Stomach (tissue), 8 donors: ENCODE measurements at regions not wholly inside any gene's neighbourhood (a gene's known extent, or its start where the extent isn't known, plus 50 kb on each side); places are given as distances from the start of the nearest gene placed in this dataset.

Experiments
- DNase-seq, 2 donors: peaks; one replicate each; pipeline versions ENCODE4 v3.0.0 to v3.0.0-alpha.2; 2013 to 2019
- H3K27ac ChIP-seq, 5 donors: fragments of 200-600 bp in 4 of 5; sonication (generic) in 4 of 5; one replicate each; pipeline ENCODE4 v1.5.1; 2013 to 2019; ENCODE audit warnings: mild to moderate bottlenecking in 1 of 5, moderate library complexity in 1 of 5
- H3K27me3 ChIP-seq, 3 donors: fragments of 200-600 bp; sonication (generic); one replicate each; pipeline ENCODE4 v1.5.1; 2017 to 2019; ENCODE audit warnings: mixed run types in 1 of 3
- H3K36me3 ChIP-seq, 4 donors: fragments of 200-600 bp; sonication (generic); 1 replicate in 3 of 4; 2 replicates in 1 of 4; pipeline ENCODE4 v1.5.1; 2016 to 2019
- H3K4me1 ChIP-seq, 4 donors: fragments of 200-600 bp; sonication (generic); one replicate each; pipeline ENCODE4 v1.5.1; 2016 to 2019
- H3K4me3 ChIP-seq, 4 donors: fragments of 200-600 bp; sonication (generic) in 3 of 4; one replicate each; pipeline ENCODE4 v1.5.1; 2016 to 2019; ENCODE audit warnings: mild to moderate bottlenecking in 1 of 4
- H3K9me3 ChIP-seq, 4 donors: fragments of 200-600 bp; sonication (generic); one replicate each; pipeline ENCODE4 v1.5.1; 2016 to 2019
- EP300 ChIP-seq: sonication (generic); formaldehyde crosslinking; IDR thresholded peaks from one replicate; pipeline ENCODE4 v1.6.1; 2017; ENCODE audit warnings: antibody characterized with exemption
- POLR2A ChIP-seq, 4 donors: fragments of 450-650 bp; IDR thresholded peaks; one replicate each; pipeline ENCODE4 v1.6.1; 2016; ENCODE audit warnings: antibody characterized with exemption in 4 of 4, control low read depth in 2 of 4, mild to moderate bottlenecking in 1 of 4, moderate library complexity in 1 of 4
- POLR2AphosphoS5 ChIP-seq, 3 donors: sonication (generic); formaldehyde crosslinking; IDR thresholded peaks; one replicate each; pipeline ENCODE4 v1.6.1; 2016; ENCODE audit warnings: antibody characterized with exemption in 3 of 3
- WGBS, 5 donors: extraction: QIAGEN DNeasy Blood & Tissue Kit in 3 of 5; methylation state at CpG; one replicate each; pipeline versions ENCODE4 v1.1.5 to v1.1.7; 2013 to 2018; 5-methylcytosine and 5-hydroxymethylcytosine counted together
- intact Hi-C: fragments of 100-400 bp; cut with DNase I; formaldehyde crosslinking; loops from one replicate; pipeline ENCODE4 v1.15.1; 2023; ENCODE audit warnings: low total_unique reads
- TF ChIP-seq, protein P1 (sequence below), 7 experiments: fragments of 450-650 bp in 4 of 7; fragments of 200-600 bp in 3 of 7; sonication (generic) in 3 of 7; IDR thresholded peaks; one replicate each; pipeline ENCODE4 v1.5.1; 2016 to 2019; ENCODE audit warnings: antibody characterized with exemption in 7 of 7, control low read depth in 2 of 7, mild to moderate bottlenecking in 1 of 7
- donor health status: healthy with polysubstance abuse.
- donor health status: Bipolar disorder and iron deficiency.
- donor health status: healthy.

DNA sequence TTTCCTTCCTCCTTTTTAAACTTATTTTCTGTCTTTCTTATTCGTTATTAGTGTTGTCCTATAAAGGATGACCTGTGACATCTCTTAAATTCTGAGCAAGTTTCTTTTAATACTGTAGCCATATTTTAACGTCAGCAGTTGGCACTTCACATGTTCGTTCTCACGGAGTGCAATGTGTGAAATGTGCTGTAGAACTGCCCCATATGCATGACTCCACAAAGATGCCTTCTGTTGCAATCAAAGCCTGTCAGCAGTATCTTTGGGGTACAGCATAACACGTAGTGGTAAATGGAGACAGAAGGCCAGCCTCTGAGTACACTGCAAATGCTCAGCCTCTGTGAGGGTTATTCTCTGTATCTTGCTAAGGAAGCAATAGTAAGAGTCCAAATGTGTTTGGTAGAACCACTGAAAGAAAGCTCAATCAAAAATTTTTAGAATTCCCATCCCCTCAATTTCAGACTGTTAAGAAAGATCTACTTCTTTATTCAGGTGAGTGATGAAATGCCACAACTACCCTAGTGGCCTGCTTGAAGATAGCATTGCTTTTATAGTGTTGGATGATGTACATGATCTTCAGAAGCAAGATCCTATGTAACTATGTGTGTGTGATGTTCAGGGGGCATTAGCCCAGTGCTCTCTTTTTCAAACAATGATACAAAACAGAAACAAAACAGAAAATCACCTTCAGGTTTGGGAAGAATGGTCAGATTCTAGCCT is 277.7 kb downstream of the TMEM167A start:
- intact Hi-C loops = no loop called here
- H3K36me3 ChIP-seq = no peaks in the 10 kb centered on the region

DNA sequence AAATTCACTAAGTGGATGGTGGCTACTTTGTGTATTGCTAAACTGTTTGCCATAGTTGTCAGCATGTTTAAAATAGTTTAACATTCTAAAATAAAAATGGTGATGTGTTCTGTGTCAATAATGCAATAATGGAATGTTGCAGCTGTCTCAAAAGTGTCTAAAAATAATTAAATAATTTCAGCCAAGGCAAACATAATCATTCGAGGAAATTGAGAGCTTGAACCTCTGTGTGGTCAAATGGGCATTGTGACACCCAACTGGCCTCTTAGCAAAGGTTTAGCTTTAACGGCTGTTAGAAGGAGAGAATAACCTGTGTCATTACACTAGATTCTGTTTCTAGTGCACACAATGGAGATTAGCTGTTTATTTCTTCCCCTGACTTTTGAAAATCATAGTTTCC is 278.5 kb downstream of the TMEM167A start:
- Histone ChIP-seq H3K36me3 (no peaks in the 10 kb centered on the region), H3K4me3 (no peak overlapping the region), H3K9me3 (no peaks in the 10 kb centered on the region), H3K27ac (no peak overlapping the region), H3K27me3 (no peaks in the 10 kb centered on the region), H3K4me1 (no peaks in the 10 kb centered on the region)
- TF ChIP-seq POLR2AphosphoS5 (IDR thresholded peaks at IDR 0.05) (no peak), POLR2A (IDR thresholded peaks at IDR 0.05) (no peak), EP300 (no peak)
- 27 to 51% (median 32%) methylated on average over 2 of the region's 2 CpGs for WGBS, 5 donors
- DNase-seq = no peak
- intact Hi-C loops = no loop called here

More for the DNA sequence above, 277.7 kb downstream of the TMEM167A start:
- H3K27ac ChIP-seq = no peak overlapping the region
- H3K27me3 ChIP-seq = no peaks in the 10 kb centered on the region
- H3K4me1 ChIP-seq = no peaks in the 10 kb centered on the region
- no peaks in the 10 kb centered on the region for H3K9me3 ChIP-seq
- TF ChIP-seq POLR2A (IDR thresholded peaks at IDR 0.05) (no peak), EP300 (no peak), POLR2AphosphoS5 (IDR thresholded peaks at IDR 0.05) (no peak)
- TF ChIP-seq, protein P1, sequence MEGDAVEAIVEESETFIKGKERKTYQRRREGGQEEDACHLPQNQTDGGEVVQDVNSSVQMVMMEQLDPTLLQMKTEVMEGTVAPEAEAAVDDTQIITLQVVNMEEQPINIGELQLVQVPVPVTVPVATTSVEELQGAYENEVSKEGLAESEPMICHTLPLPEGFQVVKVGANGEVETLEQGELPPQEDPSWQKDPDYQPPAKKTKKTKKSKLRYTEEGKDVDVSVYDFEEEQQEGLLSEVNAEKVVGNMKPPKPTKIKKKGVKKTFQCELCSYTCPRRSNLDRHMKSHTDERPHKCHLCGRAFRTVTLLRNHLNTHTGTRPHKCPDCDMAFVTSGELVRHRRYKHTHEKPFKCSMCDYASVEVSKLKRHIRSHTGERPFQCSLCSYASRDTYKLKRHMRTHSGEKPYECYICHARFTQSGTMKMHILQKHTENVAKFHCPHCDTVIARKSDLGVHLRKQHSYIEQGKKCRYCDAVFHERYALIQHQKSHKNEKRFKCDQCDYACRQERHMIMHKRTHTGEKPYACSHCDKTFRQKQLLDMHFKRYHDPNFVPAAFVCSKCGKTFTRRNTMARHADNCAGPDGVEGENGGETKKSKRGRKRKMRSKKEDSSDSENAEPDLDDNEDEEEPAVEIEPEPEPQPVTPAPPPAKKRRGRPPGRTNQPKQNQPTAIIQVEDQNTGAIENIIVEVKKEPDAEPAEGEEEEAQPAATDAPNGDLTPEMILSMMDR (IDR thresholded peaks at IDR 0.05) = no peak
- DNase-seq = no peak
- WGBS, 5 donors = 71 to 90% (median 83%) methylated on average over 5 of the region's 5 CpGs
- no peak overlapping the region for H3K4me3 ChIP-seq

DNA sequence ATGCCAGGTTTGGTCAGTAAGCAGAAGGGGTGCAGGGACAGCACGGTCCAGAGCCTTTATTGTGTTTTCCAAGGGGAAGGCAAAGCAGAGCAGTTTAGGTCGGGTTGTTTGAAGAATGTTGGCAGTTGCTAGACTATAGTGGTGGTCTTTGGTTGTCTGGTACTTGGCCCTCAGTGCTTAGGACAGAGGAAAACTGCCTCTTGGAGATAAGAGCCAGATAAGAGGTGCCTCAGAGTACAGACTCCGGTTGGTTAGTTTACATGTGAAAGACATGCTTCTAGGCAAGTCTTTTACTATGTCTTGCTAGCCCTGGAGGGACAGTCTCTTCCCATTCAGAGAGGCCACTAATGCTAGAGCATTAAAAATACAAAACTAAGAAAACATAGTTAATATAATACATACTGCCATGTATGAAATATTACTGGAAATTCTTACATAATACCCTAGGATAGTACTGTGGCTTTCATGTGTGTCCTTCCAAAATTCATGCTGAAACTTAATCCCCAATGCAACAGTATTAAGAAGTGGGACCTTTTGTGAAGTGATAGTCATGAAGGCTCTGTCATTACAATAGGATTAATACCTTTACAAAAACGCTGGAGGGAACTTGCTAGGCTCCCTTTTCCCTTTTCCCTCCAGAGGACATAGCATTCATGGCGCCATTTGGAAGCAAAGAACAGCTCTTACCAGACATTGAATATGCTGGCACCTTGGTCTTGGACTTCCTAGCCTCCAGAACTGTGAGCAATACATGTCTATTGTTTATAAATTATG is 280.4 kb downstream of the TMEM167A start:
- Histone ChIP-seq H3K4me3 (no peak overlapping the region), H3K9me3 (no peaks in the 10 kb centered on the region), H3K27ac (no peak overlapping the region), H3K4me1 (no peaks in the 10 kb centered on the region), H3K36me3 (no peaks in the 10 kb centered on the region), H3K27me3 (no peaks in the 10 kb centered on the region)
- intact Hi-C loops = no loop called here
- no peak for DNase-seq
- WGBS, 5 donors = 49 to 60% (median 52%) methylated on average over 5 of the region's 5 CpGs
- TF ChIP-seq POLR2A (IDR thresholded peaks at IDR 0.05) = no peak
- TF ChIP-seq POLR2AphosphoS5 (IDR thresholded peaks at IDR 0.05) = no peak
- TF ChIP-seq, protein P1 (IDR thresholded peaks at IDR 0.05) = no peak
- TF ChIP-seq EP300 = no peak

DNA sequence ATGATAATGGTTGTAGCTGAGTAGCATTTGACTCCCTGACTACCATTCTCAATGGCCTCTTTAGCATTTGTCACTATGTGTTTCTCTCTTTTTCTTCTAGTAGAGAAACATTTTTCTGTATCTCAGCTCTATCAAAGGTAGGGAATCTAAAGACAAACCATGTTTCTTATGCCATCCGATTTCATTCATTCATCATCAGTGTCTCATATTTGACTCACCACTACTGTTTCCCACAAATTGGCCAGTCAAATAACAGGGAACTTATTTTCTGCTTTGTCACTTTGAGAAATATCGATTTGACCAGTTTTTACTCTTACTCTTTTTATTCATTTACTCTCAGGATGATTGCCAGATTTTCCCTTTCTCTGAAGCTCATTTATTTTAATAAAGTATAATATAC is 282.3 kb downstream of the TMEM167A start:
- Histone ChIP-seq H3K27me3 (no peaks in the 10 kb centered on the region), H3K36me3 (no peaks in the 10 kb centered on the region), H3K4me3 (no peak overlapping the region), H3K4me1 (no peaks in the 10 kb centered on the region), H3K9me3 (peaks cover 0 to 9% (median 0%) of the 10 kb centered on the region in 4 donors), H3K27ac (no peak overlapping the region)
- TF ChIP-seq POLR2A (IDR thresholded peaks at IDR 0.05) (no peak), EP300 (no peak), POLR2AphosphoS5 (IDR thresholded peaks at IDR 0.05) (no peak)
- TF ChIP-seq, protein P1 (IDR thresholded peaks at IDR 0.05) = no peak
- intact Hi-C loops = no loop called here
- DNase-seq = no peak
- 81 to 88% (median 87%) methylated on average over 2 of the region's 2 CpGs for WGBS, 5 donors
